ENCODE measurements at regions not wholly inside any gene's neighbourhood (a gene's known extent, or its start where the extent isn't known, plus 50 kb on each side); places are given as distances from the start of the nearest gene placed in this dataset.

DNA sequence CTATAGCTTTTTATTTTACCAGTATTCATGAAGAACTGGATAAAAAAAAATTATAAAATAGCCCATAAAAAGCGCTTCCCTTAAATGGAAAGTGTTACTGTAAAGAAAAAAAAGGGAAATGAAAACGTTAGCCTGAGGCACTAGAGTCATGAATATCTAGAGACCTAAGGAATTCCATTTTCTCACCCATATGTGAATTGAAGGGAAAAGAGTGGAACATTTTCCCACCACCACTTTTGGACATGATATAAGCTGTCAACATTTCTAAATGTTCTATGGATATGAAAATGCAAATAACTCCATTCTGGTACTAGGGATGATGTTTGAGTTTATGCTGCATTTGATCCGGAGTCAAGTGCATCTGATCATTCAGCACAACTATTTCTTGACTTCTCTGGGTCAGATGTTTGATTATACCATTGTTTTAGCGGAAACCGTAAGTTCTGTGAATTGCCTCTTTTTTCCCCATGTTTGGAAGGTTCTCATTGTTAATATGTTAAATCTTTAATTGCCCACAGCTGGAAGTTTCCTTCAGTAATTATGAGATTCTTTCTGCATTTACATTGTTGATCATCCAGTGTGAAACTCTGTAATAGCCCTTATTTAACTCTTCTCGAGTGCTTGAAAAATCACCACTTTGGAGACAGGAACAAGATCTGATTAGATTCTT lies 467.4 kb upstream of the SEMA6A start:
- TF ChIP-seq CTCF (IDR thresholded peaks at IDR 0.05) (no peak), POLR2A (IDR thresholded peaks at IDR 0.05) (no peak), POLR2AphosphoS5 (IDR thresholded peaks at IDR 0.05) (no peak)
